ENCODE measurements at regions not wholly inside any gene's neighbourhood (a gene's known extent, or its start where the extent isn't known, plus 50 kb on each side); places are given as distances from the start of the nearest gene placed in this dataset.

- no peak for TF ChIP-seq CTCF (IDR thresholded peaks at IDR 0.05; ENCODE audit: low read depth, low read length, poor library complexity, severe bottlenecking)
- no peak for TF ChIP-seq EZH2phosphoT487 (IDR thresholded peaks at IDR 0.05; ENCODE audit: borderline replicate concordance, low read length)
Measured at GRCh38 chr2:235373171-235373570, 120.7 kb upstream of the AGAP1 start.

Data from DOHH2 (cell line).